ENCODE measurements at regions not wholly inside any gene's neighbourhood (a gene's known extent, or its start where the extent isn't known, plus 50 kb on each side); places are given as distances from the start of the nearest gene placed in this dataset.

- peaks cover 14% of the 10 kb centered on the region for H3K4me1 Mint-ChIP-seq (ENCODE audit: low read depth)
- H3K9me3 Mint-ChIP-seq (ENCODE audit: low read depth) = no peaks in the 10 kb centered on the region
- no peak overlapping the region for H3K4me3 Mint-ChIP-seq
- peaks cover 14% of the 10 kb centered on the region for H3K36me3 Mint-ChIP-seq
- no peak overlapping the region for H3K27ac Mint-ChIP-seq
- H3K27me3 Mint-ChIP-seq = no peaks in the 10 kb centered on the region
Observed at GRCh38 chr21:31414263-31415000, 70.4 kb upstream of the TIAM1 start.

- Mint-ChIP-seq H3K4me1 (ENCODE audit: low read depth) (peaks cover 14% of the 10 kb centered on the region), H3K36me3 (peaks cover 10% of the 10 kb centered on the region), H3K27ac (no peak overlapping the region), H3K9me3 (ENCODE audit: low read depth) (no peaks in the 10 kb centered on the region), H3K27me3 (no peaks in the 10 kb centered on the region), H3K4me3 (no peak overlapping the region)
Observed at GRCh38 chr21:31413698-31414097, 69.6 kb upstream of the TIAM1 start.

GRCh38 chr21:31410499-31411131, 66.6 kb upstream of the TIAM1 start:
- Mint-ChIP-seq H3K4me1 (ENCODE audit: low read depth) (peaks cover 20% of the 10 kb centered on the region), H3K27ac (no peak overlapping the region), H3K27me3 (no peaks in the 10 kb centered on the region), H3K36me3 (no peaks in the 10 kb centered on the region), H3K9me3 (ENCODE audit: low read depth) (no peaks in the 10 kb centered on the region), H3K4me3 (no peak overlapping the region)

GRCh38 chr21:31409831-31410487, 65.9 kb upstream of the TIAM1 start:
- Mint-ChIP-seq H3K4me3 (no peak overlapping the region), H3K27ac (no peak overlapping the region), H3K9me3 (ENCODE audit: low read depth) (no peaks in the 10 kb centered on the region), H3K36me3 (no peaks in the 10 kb centered on the region), H3K4me1 (ENCODE audit: low read depth) (peaks cover 24% of the 10 kb centered on the region), H3K27me3 (no peaks in the 10 kb centered on the region)

- Mint-ChIP-seq H3K4me3 (no peak overlapping the region), H3K9me3 (ENCODE audit: low read depth) (no peaks in the 10 kb centered on the region), H3K27me3 (no peaks in the 10 kb centered on the region), H3K36me3 (no peaks in the 10 kb centered on the region), H3K4me1 (ENCODE audit: low read depth) (peaks cover 34% of the 10 kb centered on the region), H3K27ac (peak overlapping the region; percentile 22)
Observed at GRCh38 chr21:31408301-31409088, 64.4 kb upstream of the TIAM1 start.

GRCh38 chr21:31406510-31406909, 62.4 kb upstream of the TIAM1 start:
- no peak overlapping the region for H3K4me3 Mint-ChIP-seq
- no peaks in the 10 kb centered on the region for H3K27me3 Mint-ChIP-seq
- H3K9me3 Mint-ChIP-seq (ENCODE audit: low read depth) = no peaks in the 10 kb centered on the region
- peaks cover 35% of the 10 kb centered on the region for H3K4me1 Mint-ChIP-seq (ENCODE audit: low read depth)
- H3K27ac Mint-ChIP-seq = no peak overlapping the region
- H3K36me3 Mint-ChIP-seq = no peaks in the 10 kb centered on the region

GRCh38 chr21:31405604-31406003, 61.5 kb upstream of the TIAM1 start:
- no peaks in the 10 kb centered on the region for H3K36me3 Mint-ChIP-seq
- H3K27me3 Mint-ChIP-seq = no peaks in the 10 kb centered on the region
- H3K27ac Mint-ChIP-seq = no peak overlapping the region
- H3K4me1 Mint-ChIP-seq (ENCODE audit: low read depth) = peaks cover 39% of the 10 kb centered on the region
- H3K4me3 Mint-ChIP-seq = no peak overlapping the region
- H3K9me3 Mint-ChIP-seq (ENCODE audit: low read depth) = no peaks in the 10 kb centered on the region

- Mint-ChIP-seq H3K27ac (no peak overlapping the region), H3K4me1 (ENCODE audit: low read depth) (peaks cover 44% of the 10 kb centered on the region), H3K27me3 (no peaks in the 10 kb centered on the region), H3K36me3 (no peaks in the 10 kb centered on the region), H3K9me3 (ENCODE audit: low read depth) (no peaks in the 10 kb centered on the region), H3K4me3 (no peak overlapping the region)
Observed at GRCh38 chr21:31403596-31404333, 59.7 kb upstream of the TIAM1 start.

- Mint-ChIP-seq H3K27ac (no peak overlapping the region), H3K27me3 (no peaks in the 10 kb centered on the region), H3K4me1 (ENCODE audit: low read depth) (peaks cover 53% of the 10 kb centered on the region), H3K4me3 (no peak overlapping the region), H3K36me3 (no peaks in the 10 kb centered on the region), H3K9me3 (ENCODE audit: low read depth) (no peaks in the 10 kb centered on the region)
Observed at GRCh38 chr21:31399591-31399990, 55.5 kb upstream of the TIAM1 start.

GRCh38 chr21:31398574-31398973, 54.5 kb upstream of the TIAM1 start:
- Mint-ChIP-seq H3K9me3 (ENCODE audit: low read depth) (no peaks in the 10 kb centered on the region), H3K36me3 (no peaks in the 10 kb centered on the region), H3K27ac (peak overlapping the region; percentile 84), H3K4me3 (peak overlapping the region; percentile 35), H3K27me3 (no peaks in the 10 kb centered on the region), H3K4me1 (ENCODE audit: low read depth) (peaks cover 55% of the 10 kb centered on the region)

GRCh38 chr21:31397939-31398338, 53.9 kb upstream of the TIAM1 start:
- H3K4me3 Mint-ChIP-seq = peak overlapping the region; percentile 35
- H3K4me1 Mint-ChIP-seq (ENCODE audit: low read depth) = peaks cover 57% of the 10 kb centered on the region
- H3K27me3 Mint-ChIP-seq = no peaks in the 10 kb centered on the region
- no peaks in the 10 kb centered on the region for H3K36me3 Mint-ChIP-seq
- peak overlapping the region; percentile 84 for H3K27ac Mint-ChIP-seq
- H3K9me3 Mint-ChIP-seq (ENCODE audit: low read depth) = no peaks in the 10 kb centered on the region

GRCh38 chr21:31397515-31397926, 53.5 kb upstream of the TIAM1 start:
- peaks cover 57% of the 10 kb centered on the region for H3K4me1 Mint-ChIP-seq (ENCODE audit: low read depth)
- no peaks in the 10 kb centered on the region for H3K27me3 Mint-ChIP-seq
- H3K4me3 Mint-ChIP-seq = peak overlapping the region; percentile 17
- H3K9me3 Mint-ChIP-seq (ENCODE audit: low read depth) = no peaks in the 10 kb centered on the region
- peak overlapping the region; percentile 47 for H3K27ac Mint-ChIP-seq
- no peaks in the 10 kb centered on the region for H3K36me3 Mint-ChIP-seq

- Mint-ChIP-seq H3K27ac (peak overlapping the region; percentile 47), H3K9me3 (ENCODE audit: low read depth) (no peaks in the 10 kb centered on the region), H3K27me3 (no peaks in the 10 kb centered on the region), H3K4me1 (ENCODE audit: low read depth) (peaks cover 57% of the 10 kb centered on the region), H3K4me3 (peak overlapping the region; percentile 17), H3K36me3 (no peaks in the 10 kb centered on the region)
Observed at GRCh38 chr21:31397030-31397429, 53.0 kb upstream of the TIAM1 start.

- Mint-ChIP-seq H3K4me3 (no peak overlapping the region), H3K27me3 (no peaks in the 10 kb centered on the region), H3K9me3 (ENCODE audit: low read depth) (no peaks in the 10 kb centered on the region), H3K27ac (no peak overlapping the region), H3K36me3 (no peaks in the 10 kb centered on the region), H3K4me1 (ENCODE audit: low read depth) (peaks cover 57% of the 10 kb centered on the region)
Observed at GRCh38 chr21:31396399-31396798, 52.3 kb upstream of the TIAM1 start.

Measured in activated naive CD8-positive, alpha-beta T cell (primary cell).